ENCODE measurements at regions not wholly inside any gene's neighbourhood (a gene's known extent, or its start where the extent isn't known, plus 50 kb on each side); places are given as distances from the start of the nearest gene placed in this dataset.

DNA sequence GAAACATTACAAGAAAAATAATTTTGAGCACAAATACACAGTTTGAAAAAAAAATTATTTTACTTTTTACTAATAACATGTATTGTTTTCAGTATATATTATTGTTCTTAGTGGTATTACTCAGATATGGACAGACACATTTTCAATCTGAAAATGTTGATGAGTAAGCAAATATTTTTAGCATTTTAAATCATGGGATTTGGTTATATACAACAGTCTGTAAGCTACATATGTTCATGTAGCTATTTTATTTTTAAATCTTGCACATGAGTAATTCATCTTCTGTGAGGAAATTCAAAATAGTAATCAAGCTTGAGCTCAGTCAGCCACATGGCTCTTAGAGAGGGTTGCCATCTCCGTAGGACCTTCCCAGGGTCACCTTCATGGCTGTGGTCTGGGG lies 471.9 kb downstream of the QKI start:
- TF ChIP-seq, protein P1, sequence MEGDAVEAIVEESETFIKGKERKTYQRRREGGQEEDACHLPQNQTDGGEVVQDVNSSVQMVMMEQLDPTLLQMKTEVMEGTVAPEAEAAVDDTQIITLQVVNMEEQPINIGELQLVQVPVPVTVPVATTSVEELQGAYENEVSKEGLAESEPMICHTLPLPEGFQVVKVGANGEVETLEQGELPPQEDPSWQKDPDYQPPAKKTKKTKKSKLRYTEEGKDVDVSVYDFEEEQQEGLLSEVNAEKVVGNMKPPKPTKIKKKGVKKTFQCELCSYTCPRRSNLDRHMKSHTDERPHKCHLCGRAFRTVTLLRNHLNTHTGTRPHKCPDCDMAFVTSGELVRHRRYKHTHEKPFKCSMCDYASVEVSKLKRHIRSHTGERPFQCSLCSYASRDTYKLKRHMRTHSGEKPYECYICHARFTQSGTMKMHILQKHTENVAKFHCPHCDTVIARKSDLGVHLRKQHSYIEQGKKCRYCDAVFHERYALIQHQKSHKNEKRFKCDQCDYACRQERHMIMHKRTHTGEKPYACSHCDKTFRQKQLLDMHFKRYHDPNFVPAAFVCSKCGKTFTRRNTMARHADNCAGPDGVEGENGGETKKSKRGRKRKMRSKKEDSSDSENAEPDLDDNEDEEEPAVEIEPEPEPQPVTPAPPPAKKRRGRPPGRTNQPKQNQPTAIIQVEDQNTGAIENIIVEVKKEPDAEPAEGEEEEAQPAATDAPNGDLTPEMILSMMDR (IDR thresholded peaks at IDR 0.05), result no peak
- no peak for TF ChIP-seq POLR2A (IDR thresholded peaks at IDR 0.05)
